ENCODE measurements at regions not wholly inside any gene's neighbourhood (a gene's known extent, or its start where the extent isn't known, plus 50 kb on each side); places are given as distances from the start of the nearest gene placed in this dataset.

GRCh38 chr3:176568189-176568588, 629.1 kb downstream of the TBL1XR1 start:
- DNase-seq (ENCODE audit: low read depth, low spot score) = no peak
- Histone ChIP-seq H3K9me3 (ENCODE audit: insufficient read depth, low read length) (peaks cover 2% of the 10 kb centered on the region; the same call in 1 of the 2 replicates), H3K4me1 (ENCODE audit: insufficient read depth, insufficient read length) (no peaks in the 10 kb centered on the region), H3K36me3 (ENCODE audit: insufficient read depth, insufficient read length, low read length) (no peaks in the 10 kb centered on the region), H3K27me3 (ENCODE audit: insufficient read depth, insufficient read length) (no peaks in the 10 kb centered on the region), H3K4me3 (ENCODE audit: insufficient read length, low read depth) (no peak overlapping the region), H3K9ac (ENCODE audit: insufficient read length, low read depth) (no peak overlapping the region)
- TF ChIP-seq ZNF274 (IDR thresholded peaks at IDR 0.05; ENCODE audit: low read depth, low read length) = no peak

- H3K4me3 ChIP-seq (ENCODE audit: insufficient read length, low read depth) = no peak overlapping the region
- no peak for DNase-seq (ENCODE audit: low read depth, low spot score)
- peaks cover 6% of the 10 kb centered on the region; the same call in 1 of the 2 replicates for H3K9me3 ChIP-seq (ENCODE audit: insufficient read depth, low read length)
- no peaks in the 10 kb centered on the region for H3K27me3 ChIP-seq (ENCODE audit: insufficient read depth, insufficient read length)
- H3K9ac ChIP-seq (ENCODE audit: insufficient read length, low read depth) = no peak overlapping the region
- no peaks in the 10 kb centered on the region for H3K36me3 ChIP-seq (ENCODE audit: insufficient read depth, insufficient read length, low read length)
- no peaks in the 10 kb centered on the region for H3K4me1 ChIP-seq (ENCODE audit: insufficient read depth, insufficient read length)
- TF ChIP-seq ZNF274 (IDR thresholded peaks at IDR 0.05; ENCODE audit: low read depth, low read length) (no peak), SUZ12 (IDR thresholded peaks at IDR 0.05; ENCODE audit: extremely low read depth, insufficient read depth, insufficient read length) (no peak), YY1 (IDR thresholded peaks at IDR 0.05; ENCODE audit: insufficient read depth, insufficient read length) (no peak)
Measured at GRCh38 chr3:176566757-176567156, 630.5 kb downstream of the TBL1XR1 start.

- no peak overlapping the region for H3K9ac ChIP-seq (ENCODE audit: insufficient read length, low read depth)
- H3K9me3 ChIP-seq (ENCODE audit: insufficient read depth, low read length) = peaks cover 6% of the 10 kb centered on the region; the same call in 1 of the 2 replicates
- H3K27me3 ChIP-seq (ENCODE audit: insufficient read depth, insufficient read length) = no peaks in the 10 kb centered on the region
- DNase-seq (ENCODE audit: low read depth, low spot score) = peak; percentile 42
- H3K4me3 ChIP-seq (ENCODE audit: insufficient read length, low read depth) = no peak overlapping the region
- no peaks in the 10 kb centered on the region for H3K4me1 ChIP-seq (ENCODE audit: insufficient read depth, insufficient read length)
- H3K36me3 ChIP-seq (ENCODE audit: insufficient read depth, insufficient read length, low read length) = no peaks in the 10 kb centered on the region
- no peak for TF ChIP-seq YY1 (IDR thresholded peaks at IDR 0.05; ENCODE audit: insufficient read depth, insufficient read length)
- no peak for TF ChIP-seq SUZ12 (IDR thresholded peaks at IDR 0.05; ENCODE audit: extremely low read depth, insufficient read depth, insufficient read length)
- TF ChIP-seq ZNF274 (IDR thresholded peaks at IDR 0.05; ENCODE audit: low read depth, low read length) = no peak
Measured at GRCh38 chr3:176562331-176562730, 635.0 kb downstream of the TBL1XR1 start.

- TF ChIP-seq ZNF274 (IDR thresholded peaks at IDR 0.05; ENCODE audit: low read depth, low read length) (no peak), YY1 (IDR thresholded peaks at IDR 0.05; ENCODE audit: insufficient read depth, insufficient read length) (no peak), SUZ12 (IDR thresholded peaks at IDR 0.05; ENCODE audit: extremely low read depth, insufficient read depth, insufficient read length) (no peak)
- Histone ChIP-seq H3K36me3 (ENCODE audit: insufficient read depth, insufficient read length, low read length) (no peaks in the 10 kb centered on the region), H3K4me1 (ENCODE audit: insufficient read depth, insufficient read length) (no peaks in the 10 kb centered on the region), H3K27me3 (ENCODE audit: insufficient read depth, insufficient read length) (no peaks in the 10 kb centered on the region), H3K9ac (ENCODE audit: insufficient read length, low read depth) (no peak overlapping the region), H3K9me3 (ENCODE audit: insufficient read depth, low read length) (peaks cover 6% of the 10 kb centered on the region; the same call in 1 of the 2 replicates), H3K4me3 (ENCODE audit: insufficient read length, low read depth) (no peak overlapping the region)
- DNase-seq (ENCODE audit: low read depth, low spot score) = no peak
Measured at GRCh38 chr3:176561826-176562225, 635.5 kb downstream of the TBL1XR1 start.

- Histone ChIP-seq H3K9ac (ENCODE audit: insufficient read length, low read depth) (no peak overlapping the region), H3K36me3 (ENCODE audit: insufficient read depth, insufficient read length, low read length) (no peaks in the 10 kb centered on the region), H3K27me3 (ENCODE audit: insufficient read depth, insufficient read length) (no peaks in the 10 kb centered on the region), H3K9me3 (ENCODE audit: insufficient read depth, low read length) (0 out of 2 replicates have a peak, but pooled peaks cover 4% of the 10 kb centered on the region), H3K4me3 (ENCODE audit: insufficient read length, low read depth) (no peak overlapping the region), H3K4me1 (ENCODE audit: insufficient read depth, insufficient read length) (no peaks in the 10 kb centered on the region)
- TF ChIP-seq YY1 (IDR thresholded peaks at IDR 0.05; ENCODE audit: insufficient read depth, insufficient read length) (no peak), SUZ12 (IDR thresholded peaks at IDR 0.05; ENCODE audit: extremely low read depth, insufficient read depth, insufficient read length) (no peak), ZNF274 (IDR thresholded peaks at IDR 0.05; ENCODE audit: low read depth, low read length) (no peak)
- DNase-seq (ENCODE audit: low read depth, low spot score) = no peak
Measured at GRCh38 chr3:176554791-176555654, 642.3 kb downstream of the TBL1XR1 start.

GRCh38 chr3:176554264-176554663, 643.0 kb downstream of the TBL1XR1 start:
- H3K36me3 ChIP-seq (ENCODE audit: insufficient read depth, insufficient read length, low read length) = no peaks in the 10 kb centered on the region
- H3K4me3 ChIP-seq (ENCODE audit: insufficient read length, low read depth) = no peak overlapping the region
- no peaks in the 10 kb centered on the region for H3K27me3 ChIP-seq (ENCODE audit: insufficient read depth, insufficient read length)
- H3K4me1 ChIP-seq (ENCODE audit: insufficient read depth, insufficient read length) = no peaks in the 10 kb centered on the region
- TF ChIP-seq YY1 (IDR thresholded peaks at IDR 0.05; ENCODE audit: insufficient read depth, insufficient read length) = no peak
- no peak for DNase-seq (ENCODE audit: low read depth, low spot score)
- 0 out of 2 replicates have a peak, but pooled peaks cover 4% of the 10 kb centered on the region for H3K9me3 ChIP-seq (ENCODE audit: insufficient read depth, low read length)
- no peak overlapping the region for H3K9ac ChIP-seq (ENCODE audit: insufficient read length, low read depth)

GRCh38 chr3:176526942-176527341, 670.3 kb downstream of the TBL1XR1 start:
- TF ChIP-seq SUZ12 (IDR thresholded peaks at IDR 0.05; ENCODE audit: extremely low read depth, insufficient read depth, insufficient read length) = no peak
- no peak for TF ChIP-seq ZNF274 (IDR thresholded peaks at IDR 0.05; ENCODE audit: low read depth, low read length)
- no peak for TF ChIP-seq YY1 (IDR thresholded peaks at IDR 0.05; ENCODE audit: insufficient read depth, insufficient read length)
- Histone ChIP-seq H3K9me3 (ENCODE audit: insufficient read depth, low read length) (no peaks in the 10 kb centered on the region), H3K4me1 (ENCODE audit: insufficient read depth, insufficient read length) (peaks cover 2% of the 10 kb centered on the region), H3K36me3 (ENCODE audit: insufficient read depth, insufficient read length, low read length) (no peaks in the 10 kb centered on the region), H3K4me3 (ENCODE audit: insufficient read length, low read depth) (no peak overlapping the region), H3K27me3 (ENCODE audit: insufficient read depth, insufficient read length) (no peaks in the 10 kb centered on the region), H3K9ac (ENCODE audit: insufficient read length, low read depth) (no peak overlapping the region)
- DNase-seq (ENCODE audit: low read depth, low spot score) = no peak
